Central memory CD8-positive, alpha-beta T cell (primary cell): ENCODE measurements at regions not wholly inside any gene's neighbourhood (a gene's known extent, or its start where the extent isn't known, plus 50 kb on each side); places are given as distances from the start of the nearest gene placed in this dataset.

Source experiments
- ATAC-seq: fragments of 150-1000 bp; cut with Tn5 transposase; replicated peaks from 2 replicates; pipeline ENCODE4 v1.10.0; 2022; ENCODE audit warnings: mild to moderate bottlenecking, moderate FRiP score, moderate number of reproducible peaks; ENCODE audit not compliant: poor library complexity, severe bottlenecking; ENCODE audit errors: extremely low read depth
- DNase-seq, 2 donors: peaks; one replicate each; pipeline ENCODE4 v3.0.0; 2021; ENCODE audit warnings: low spot score in 2 of 2
- H3K27ac Mint-ChIP-seq: one replicate; pipeline ENCODE4 v1.8.0; 2022; ENCODE audit warnings: low read depth, mild to moderate bottlenecking, moderate library complexity, mixed read lengths
- H3K27me3 Mint-ChIP-seq: one replicate; pipeline ENCODE4 v1.8.0; 2022; ENCODE audit warnings: mixed read lengths
- H3K36me3 Mint-ChIP-seq: one replicate; pipeline ENCODE4 v1.8.0; 2022; ENCODE audit warnings: mild to moderate bottlenecking, moderate library complexity, mixed read lengths; ENCODE audit not compliant: insufficient read depth
- H3K4me1 Mint-ChIP-seq: one replicate; pipeline ENCODE4 v1.8.0; 2022; ENCODE audit warnings: mixed read lengths
- H3K4me3 Mint-ChIP-seq: one replicate; pipeline ENCODE4 v1.8.0; 2022; ENCODE audit warnings: mild to moderate bottlenecking, moderate library complexity, mixed read lengths
- H3K9me3 Mint-ChIP-seq: one replicate; pipeline ENCODE4 v1.8.0; 2022; ENCODE audit warnings: mixed read lengths

DNA sequence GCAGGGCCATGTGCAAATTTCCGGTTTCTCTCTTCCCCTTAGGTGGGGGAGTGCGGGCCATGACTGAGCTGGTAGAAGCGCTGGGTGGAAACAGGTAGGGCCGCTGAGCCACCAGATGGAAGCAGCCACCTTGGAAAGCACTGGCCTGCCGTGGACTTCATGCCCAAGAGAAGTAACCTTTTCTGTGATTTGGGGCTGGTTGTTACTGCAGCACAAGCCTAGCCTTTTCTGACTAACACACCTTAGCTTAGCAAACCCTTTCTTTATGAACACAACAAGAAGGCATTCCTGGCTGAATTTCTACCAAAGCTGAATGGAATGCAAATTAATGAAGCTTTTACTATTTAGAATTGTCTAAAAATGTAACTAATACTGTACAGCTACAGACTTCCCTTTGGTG lies 149.6 kb upstream of the UBE2E1 start:
- H3K27me3 Mint-ChIP-seq: peaks cover 28% of the 10 kb centered on the region
- no peak for DNase-seq
- no peak overlapping the region for H3K27ac Mint-ChIP-seq
- H3K36me3 Mint-ChIP-seq: no peaks in the 10 kb centered on the region
- ATAC-seq: no peak
- no peak overlapping the region for H3K4me3 Mint-ChIP-seq
- H3K9me3 Mint-ChIP-seq: peaks cover 6% of the 10 kb centered on the region
- H3K4me1 Mint-ChIP-seq: no peaks in the 10 kb centered on the region

DNA sequence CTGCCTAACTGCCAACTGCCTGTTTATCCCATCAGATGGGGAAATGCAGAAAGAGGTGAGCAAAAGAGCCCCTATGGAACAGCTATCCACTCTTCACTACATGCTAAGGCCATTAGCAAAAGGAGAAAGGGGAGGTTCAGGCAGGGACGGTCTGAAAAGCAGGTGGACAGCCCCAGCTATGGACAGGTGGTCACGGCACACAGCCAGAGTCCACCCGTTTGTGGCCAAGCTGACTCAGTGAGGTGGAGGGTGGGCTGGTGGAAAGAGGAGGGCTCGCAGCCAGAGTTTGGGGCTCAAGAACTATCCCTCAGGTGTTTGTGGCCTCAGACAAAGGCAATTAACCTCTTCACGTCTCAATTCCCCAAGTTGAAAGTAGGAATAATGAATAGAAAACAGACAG lies 148.9 kb upstream of the UBE2E1 start:
- H3K27me3 Mint-ChIP-seq: peaks cover 22% of the 10 kb centered on the region
- H3K9me3 Mint-ChIP-seq: peaks cover 6% of the 10 kb centered on the region
- H3K36me3 Mint-ChIP-seq: no peaks in the 10 kb centered on the region
- peaks cover 3% of the 10 kb centered on the region for H3K4me1 Mint-ChIP-seq
- no peak overlapping the region for H3K4me3 Mint-ChIP-seq
- no peak for ATAC-seq
- DNase-seq: no peak
- H3K27ac Mint-ChIP-seq: no peak overlapping the region

- Mint-ChIP-seq H3K4me3 (no peak overlapping the region), H3K27me3 (peaks cover 19% of the 10 kb centered on the region), H3K9me3 (peaks cover 6% of the 10 kb centered on the region), H3K4me1 (peaks cover 7% of the 10 kb centered on the region), H3K27ac (no peak overlapping the region), H3K36me3 (no peaks in the 10 kb centered on the region)
- ATAC-seq (no peak), DNase-seq (no peak)
Measured at GRCh38 chr3:23657647-23658046, 148.1 kb upstream of the UBE2E1 start.

- Mint-ChIP-seq H3K27ac (no peak overlapping the region), H3K4me1 (peaks cover 7% of the 10 kb centered on the region), H3K9me3 (peaks cover 6% of the 10 kb centered on the region), H3K36me3 (no peaks in the 10 kb centered on the region), H3K4me3 (no peak overlapping the region), H3K27me3 (peaks cover 17% of the 10 kb centered on the region)
- DNase-seq (no peak), ATAC-seq (no peak)
Measured at GRCh38 chr3:23659274-23659673, 146.5 kb upstream of the UBE2E1 start.

DNA sequence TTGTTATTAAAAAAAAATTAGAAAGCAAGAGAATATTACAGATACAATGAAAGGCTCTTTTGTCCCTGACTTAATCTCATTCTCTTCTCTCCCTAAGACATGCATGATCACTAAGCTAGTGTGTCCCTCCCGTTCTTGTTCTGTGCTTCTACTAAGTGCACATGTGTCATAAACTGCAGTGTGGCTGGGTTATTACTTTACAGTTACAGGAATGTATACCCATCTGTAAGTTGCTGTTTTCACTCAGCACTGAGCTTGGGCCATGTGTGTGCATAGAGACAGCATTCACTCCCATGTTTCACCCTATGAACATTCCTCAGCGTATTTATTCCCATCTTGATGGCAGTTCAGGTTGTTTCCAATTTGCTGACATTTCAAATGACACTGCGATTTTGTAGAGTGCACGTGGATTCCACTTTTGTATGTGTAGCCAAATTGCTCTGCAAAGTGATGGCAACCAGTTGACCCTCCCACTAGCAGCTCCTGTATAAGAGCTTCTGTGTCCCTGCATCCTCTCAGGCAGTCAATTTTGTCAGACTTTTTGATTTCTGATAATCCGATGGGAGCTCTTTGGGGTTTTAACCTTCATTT lies 145.8 kb upstream of the UBE2E1 start:
- Mint-ChIP-seq H3K27ac (no peak overlapping the region), H3K36me3 (no peaks in the 10 kb centered on the region), H3K4me3 (no peak overlapping the region), H3K9me3 (peaks cover 6% of the 10 kb centered on the region), H3K27me3 (peaks cover 10% of the 10 kb centered on the region), H3K4me1 (peaks cover 7% of the 10 kb centered on the region)
- no peak for DNase-seq
- ATAC-seq: no peak

DNA sequence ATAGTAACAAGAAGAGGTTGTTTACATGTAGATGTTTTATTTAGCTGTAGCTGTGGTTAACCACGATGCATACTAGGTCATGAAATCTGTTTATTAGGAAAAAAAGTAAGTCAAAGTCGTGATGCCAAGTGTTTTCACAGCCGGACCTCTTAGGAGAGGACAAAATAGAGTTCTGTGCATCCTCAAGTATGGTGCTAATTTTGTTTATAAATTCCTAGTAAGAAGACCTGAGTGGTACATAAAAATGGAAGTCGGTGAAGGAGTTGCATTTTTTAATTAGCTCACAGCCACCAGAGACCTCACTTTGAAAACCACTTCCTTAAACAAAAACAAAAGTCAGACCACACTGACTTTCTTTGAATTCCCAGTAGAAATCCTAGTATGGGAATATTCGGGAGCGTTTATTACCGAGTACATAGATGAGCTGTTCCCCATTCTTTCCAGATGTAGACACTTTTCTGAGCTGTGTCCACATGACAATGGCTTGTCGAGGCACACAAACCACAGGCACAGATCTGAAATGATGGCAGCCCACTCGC lies 143.6 kb upstream of the UBE2E1 start:
- Mint-ChIP-seq H3K27ac (no peak overlapping the region), H3K36me3 (no peaks in the 10 kb centered on the region), H3K4me1 (peaks cover 7% of the 10 kb centered on the region), H3K9me3 (no peaks in the 10 kb centered on the region), H3K4me3 (no peak overlapping the region), H3K27me3 (peaks cover 2% of the 10 kb centered on the region)
- DNase-seq: no peak
- ATAC-seq: no peak

DNA sequence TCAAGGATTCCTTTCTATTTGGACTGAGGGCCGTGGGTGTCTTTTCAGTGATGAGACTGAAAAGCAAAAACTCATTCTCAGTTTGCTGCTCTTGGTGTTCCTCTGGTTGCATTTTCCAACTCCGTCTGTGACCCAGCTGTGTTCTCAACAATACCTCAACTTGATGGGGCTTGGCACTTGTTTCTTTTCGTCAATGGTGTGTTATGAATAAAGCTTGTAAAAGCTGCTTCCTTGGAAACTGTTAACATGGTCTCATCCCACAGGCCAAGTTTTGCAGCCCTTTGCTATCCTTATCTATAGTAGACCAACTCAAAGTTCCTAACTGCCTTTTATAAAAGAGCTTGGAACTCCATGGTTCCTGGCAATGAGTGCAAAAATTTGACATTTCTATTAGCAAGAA lies 142.5 kb upstream of the UBE2E1 start:
- no peak for DNase-seq
- H3K9me3 Mint-ChIP-seq: no peaks in the 10 kb centered on the region
- no peak overlapping the region for H3K4me3 Mint-ChIP-seq
- H3K4me1 Mint-ChIP-seq: peaks cover 7% of the 10 kb centered on the region
- H3K27me3 Mint-ChIP-seq: no peaks in the 10 kb centered on the region
- H3K36me3 Mint-ChIP-seq: no peaks in the 10 kb centered on the region
- no peak for ATAC-seq
- H3K27ac Mint-ChIP-seq: no peak overlapping the region

DNA sequence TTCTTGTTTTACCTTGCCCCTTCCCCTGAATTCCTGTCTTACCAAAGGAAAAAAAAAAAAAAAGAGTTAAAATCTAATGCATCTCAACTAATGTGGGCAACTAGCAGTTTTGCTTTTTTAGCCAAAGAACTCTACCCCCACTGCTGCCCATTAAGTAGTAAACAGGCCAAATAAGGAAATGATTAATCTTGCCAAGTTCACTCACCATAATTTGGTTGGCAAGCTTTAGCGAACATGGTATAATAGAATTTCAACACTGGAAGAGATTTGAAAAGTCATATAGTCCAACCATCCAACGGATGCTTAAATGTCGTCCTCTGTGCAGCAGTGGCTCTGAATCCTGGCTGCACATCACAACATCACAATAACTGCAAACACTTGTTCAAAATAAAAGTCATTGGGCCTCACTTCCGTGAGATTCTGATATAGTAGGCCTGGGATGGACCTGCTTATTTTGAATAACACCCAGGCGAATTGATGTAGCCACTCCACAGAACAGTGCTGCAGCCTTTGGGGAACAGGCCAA lies 142.0 kb upstream of the UBE2E1 start:
- no peak overlapping the region for H3K4me3 Mint-ChIP-seq
- no peaks in the 10 kb centered on the region for H3K36me3 Mint-ChIP-seq
- no peak overlapping the region for H3K27ac Mint-ChIP-seq
- peaks cover 7% of the 10 kb centered on the region for H3K4me1 Mint-ChIP-seq
- no peak for DNase-seq
- no peaks in the 10 kb centered on the region for H3K9me3 Mint-ChIP-seq
- H3K27me3 Mint-ChIP-seq: no peaks in the 10 kb centered on the region
- no peak for ATAC-seq

DNA sequence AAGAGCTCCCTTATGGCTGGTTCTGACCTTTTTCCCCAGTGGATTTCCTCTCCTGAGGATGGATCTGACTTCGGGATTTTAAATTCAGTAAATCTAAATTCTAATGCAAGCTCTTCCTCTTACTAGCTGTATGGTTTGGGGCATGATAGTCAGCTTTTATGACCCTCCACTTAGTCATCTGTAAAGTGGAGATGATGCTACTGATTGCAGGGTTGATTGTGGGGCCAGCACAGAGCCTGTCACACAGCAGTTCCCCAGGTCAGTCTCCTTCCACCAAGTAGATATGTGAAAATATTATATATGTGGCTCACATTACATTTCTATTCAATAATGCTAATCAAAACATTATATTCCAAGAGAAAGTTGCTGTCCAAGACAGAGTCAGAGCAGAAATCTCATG lies 141.3 kb upstream of the UBE2E1 start:
- Mint-ChIP-seq H3K36me3 (no peaks in the 10 kb centered on the region), H3K4me1 (peaks cover 7% of the 10 kb centered on the region), H3K9me3 (no peaks in the 10 kb centered on the region), H3K4me3 (no peak overlapping the region), H3K27ac (no peak overlapping the region), H3K27me3 (no peaks in the 10 kb centered on the region)
- no peak for ATAC-seq
- DNase-seq: no peak

DNA sequence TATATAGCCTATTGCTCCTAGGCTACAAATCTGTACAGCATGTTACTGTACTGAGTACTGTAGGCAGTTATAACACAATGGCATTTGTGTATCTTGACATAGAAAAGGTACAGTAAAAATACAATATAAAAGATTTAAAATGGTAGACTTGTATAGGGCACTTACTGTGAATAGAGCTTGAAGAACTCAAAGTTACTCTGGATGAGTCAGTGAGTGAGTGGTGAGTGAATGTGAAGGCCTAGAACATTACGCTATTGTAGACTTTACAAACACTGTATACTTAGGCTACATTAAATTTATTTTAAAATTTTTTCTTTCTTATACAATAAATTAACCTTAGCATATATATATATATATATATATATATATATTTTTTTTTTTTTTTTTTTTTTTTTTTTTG lies 140.0 kb upstream of the UBE2E1 start:
- DNase-seq (no peak), ATAC-seq (no peak)
- Mint-ChIP-seq H3K9me3 (no peaks in the 10 kb centered on the region), H3K27me3 (peaks cover 8% of the 10 kb centered on the region), H3K4me3 (no peak overlapping the region), H3K36me3 (no peaks in the 10 kb centered on the region), H3K4me1 (peaks cover 7% of the 10 kb centered on the region), H3K27ac (no peak overlapping the region)

- H3K27me3 Mint-ChIP-seq: peaks cover 16% of the 10 kb centered on the region
- H3K4me3 Mint-ChIP-seq: no peak overlapping the region
- ATAC-seq (no peak), DNase-seq (no peak)
- no peak overlapping the region for H3K27ac Mint-ChIP-seq
- H3K9me3 Mint-ChIP-seq: no peaks in the 10 kb centered on the region
- H3K4me1 Mint-ChIP-seq: peaks cover 5% of the 10 kb centered on the region
- H3K36me3 Mint-ChIP-seq: no peaks in the 10 kb centered on the region
Measured at GRCh38 chr3:23666818-23667217, 138.9 kb upstream of the UBE2E1 start.

- no peak for DNase-seq
- Mint-ChIP-seq H3K9me3 (no peaks in the 10 kb centered on the region), H3K4me1 (no peaks in the 10 kb centered on the region), H3K4me3 (no peak overlapping the region), H3K36me3 (no peaks in the 10 kb centered on the region), H3K27me3 (peaks cover 26% of the 10 kb centered on the region), H3K27ac (no peak overlapping the region)
- ATAC-seq: no peak
Measured at GRCh38 chr3:23667536-23668429, 138.0 kb upstream of the UBE2E1 start.

- H3K36me3 Mint-ChIP-seq: no peaks in the 10 kb centered on the region
- DNase-seq (no peak), ATAC-seq (no peak)
- no peaks in the 10 kb centered on the region for H3K9me3 Mint-ChIP-seq
- H3K27me3 Mint-ChIP-seq: peaks cover 33% of the 10 kb centered on the region
- H3K4me3 Mint-ChIP-seq: no peak overlapping the region
- no peaks in the 10 kb centered on the region for H3K4me1 Mint-ChIP-seq
- H3K27ac Mint-ChIP-seq: no peak overlapping the region
Measured at GRCh38 chr3:23668430-23668904, 137.3 kb upstream of the UBE2E1 start.
